ENCODE measurements at regions not wholly inside any gene's neighbourhood (a gene's known extent, or its start where the extent isn't known, plus 50 kb on each side); places are given as distances from the start of the nearest gene placed in this dataset.

DNA sequence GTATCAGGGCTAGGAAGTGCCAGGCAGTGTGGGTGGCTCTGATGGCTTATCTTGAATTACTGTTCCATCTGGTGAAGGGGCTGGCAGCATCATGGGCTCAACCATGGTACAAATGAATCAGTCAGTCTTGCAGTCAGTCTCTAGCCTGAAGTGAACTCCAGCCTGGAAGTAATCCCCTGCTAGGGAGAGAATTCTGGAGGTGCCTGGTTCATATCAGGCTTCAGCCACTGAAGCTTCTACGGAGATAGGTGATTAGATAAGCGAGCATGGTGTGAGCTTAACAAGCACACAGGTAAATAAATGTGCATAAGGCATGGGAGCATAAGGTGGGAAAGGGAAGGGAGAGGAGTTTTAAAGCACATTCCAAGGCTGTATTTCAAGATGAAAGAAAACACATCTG, 541.7 kb downstream of the MBD2 start:
- TF ChIP-seq, protein P1, sequence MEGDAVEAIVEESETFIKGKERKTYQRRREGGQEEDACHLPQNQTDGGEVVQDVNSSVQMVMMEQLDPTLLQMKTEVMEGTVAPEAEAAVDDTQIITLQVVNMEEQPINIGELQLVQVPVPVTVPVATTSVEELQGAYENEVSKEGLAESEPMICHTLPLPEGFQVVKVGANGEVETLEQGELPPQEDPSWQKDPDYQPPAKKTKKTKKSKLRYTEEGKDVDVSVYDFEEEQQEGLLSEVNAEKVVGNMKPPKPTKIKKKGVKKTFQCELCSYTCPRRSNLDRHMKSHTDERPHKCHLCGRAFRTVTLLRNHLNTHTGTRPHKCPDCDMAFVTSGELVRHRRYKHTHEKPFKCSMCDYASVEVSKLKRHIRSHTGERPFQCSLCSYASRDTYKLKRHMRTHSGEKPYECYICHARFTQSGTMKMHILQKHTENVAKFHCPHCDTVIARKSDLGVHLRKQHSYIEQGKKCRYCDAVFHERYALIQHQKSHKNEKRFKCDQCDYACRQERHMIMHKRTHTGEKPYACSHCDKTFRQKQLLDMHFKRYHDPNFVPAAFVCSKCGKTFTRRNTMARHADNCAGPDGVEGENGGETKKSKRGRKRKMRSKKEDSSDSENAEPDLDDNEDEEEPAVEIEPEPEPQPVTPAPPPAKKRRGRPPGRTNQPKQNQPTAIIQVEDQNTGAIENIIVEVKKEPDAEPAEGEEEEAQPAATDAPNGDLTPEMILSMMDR (conservative IDR thresholded peaks at IDR 0.05; ENCODE audit: low read depth, low read length) = no peak
- TF ChIP-seq, protein P2, sequence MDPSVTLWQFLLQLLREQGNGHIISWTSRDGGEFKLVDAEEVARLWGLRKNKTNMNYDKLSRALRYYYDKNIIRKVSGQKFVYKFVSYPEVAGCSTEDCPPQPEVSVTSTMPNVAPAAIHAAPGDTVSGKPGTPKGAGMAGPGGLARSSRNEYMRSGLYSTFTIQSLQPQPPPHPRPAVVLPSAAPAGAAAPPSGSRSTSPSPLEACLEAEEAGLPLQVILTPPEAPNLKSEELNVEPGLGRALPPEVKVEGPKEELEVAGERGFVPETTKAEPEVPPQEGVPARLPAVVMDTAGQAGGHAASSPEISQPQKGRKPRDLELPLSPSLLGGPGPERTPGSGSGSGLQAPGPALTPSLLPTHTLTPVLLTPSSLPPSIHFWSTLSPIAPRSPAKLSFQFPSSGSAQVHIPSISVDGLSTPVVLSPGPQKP (IDR thresholded peaks at IDR 0.05; ENCODE audit: borderline replicate concordance, low read depth, low read length) = no peak
- TF ChIP-seq MAFK (IDR thresholded peaks at IDR 0.05; ENCODE audit: low read depth, low read length) = no peak
- no peak for TF ChIP-seq BHLHE40 (IDR thresholded peaks at IDR 0.05; ENCODE audit: low read depth, low read length)
- TF ChIP-seq POLR2A (IDR thresholded peaks at IDR 0.05; ENCODE audit: low read depth, low read length) = no peak
- TF ChIP-seq MXI1 (IDR thresholded peaks at IDR 0.05; ENCODE audit: borderline replicate concordance, low read depth, low read length) = no peak
- TF ChIP-seq RAD21 (IDR thresholded peaks at IDR 0.05; ENCODE audit: low read length) = no peak
- TF ChIP-seq SMC3 (IDR thresholded peaks at IDR 0.05; ENCODE audit: low read depth, low read length) = no peak
- TF ChIP-seq, protein P3, sequence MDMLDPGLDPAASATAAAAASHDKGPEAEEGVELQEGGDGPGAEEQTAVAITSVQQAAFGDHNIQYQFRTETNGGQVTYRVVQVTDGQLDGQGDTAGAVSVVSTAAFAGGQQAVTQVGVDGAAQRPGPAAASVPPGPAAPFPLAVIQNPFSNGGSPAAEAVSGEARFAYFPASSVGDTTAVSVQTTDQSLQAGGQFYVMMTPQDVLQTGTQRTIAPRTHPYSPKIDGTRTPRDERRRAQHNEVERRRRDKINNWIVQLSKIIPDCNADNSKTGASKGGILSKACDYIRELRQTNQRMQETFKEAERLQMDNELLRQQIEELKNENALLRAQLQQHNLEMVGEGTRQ (IDR thresholded peaks at IDR 0.05; ENCODE audit: low read depth, low read length) = no peak
- TF ChIP-seq CEBPB (IDR thresholded peaks at IDR 0.05; ENCODE audit: low read depth, low read length) = no peak
- no peak for TF ChIP-seq FOS (IDR thresholded peaks at IDR 0.05; ENCODE audit: low read depth, low read length)
- no peak for TF ChIP-seq RCOR1 (IDR thresholded peaks at IDR 0.05; ENCODE audit: insufficient replicate concordance, low read length)
- no peak for TF ChIP-seq MAZ (IDR thresholded peaks at IDR 0.05; ENCODE audit: borderline replicate concordance, low read depth, low read length)
- TF ChIP-seq RFX5 (IDR thresholded peaks at IDR 0.05; ENCODE audit: low read depth, low read length) = no peak

Measured in IMR-90 (cell line).